ENCODE measurements at regions not wholly inside any gene's neighbourhood (a gene's known extent, or its start where the extent isn't known, plus 50 kb on each side); places are given as distances from the start of the nearest gene placed in this dataset.

DNA sequence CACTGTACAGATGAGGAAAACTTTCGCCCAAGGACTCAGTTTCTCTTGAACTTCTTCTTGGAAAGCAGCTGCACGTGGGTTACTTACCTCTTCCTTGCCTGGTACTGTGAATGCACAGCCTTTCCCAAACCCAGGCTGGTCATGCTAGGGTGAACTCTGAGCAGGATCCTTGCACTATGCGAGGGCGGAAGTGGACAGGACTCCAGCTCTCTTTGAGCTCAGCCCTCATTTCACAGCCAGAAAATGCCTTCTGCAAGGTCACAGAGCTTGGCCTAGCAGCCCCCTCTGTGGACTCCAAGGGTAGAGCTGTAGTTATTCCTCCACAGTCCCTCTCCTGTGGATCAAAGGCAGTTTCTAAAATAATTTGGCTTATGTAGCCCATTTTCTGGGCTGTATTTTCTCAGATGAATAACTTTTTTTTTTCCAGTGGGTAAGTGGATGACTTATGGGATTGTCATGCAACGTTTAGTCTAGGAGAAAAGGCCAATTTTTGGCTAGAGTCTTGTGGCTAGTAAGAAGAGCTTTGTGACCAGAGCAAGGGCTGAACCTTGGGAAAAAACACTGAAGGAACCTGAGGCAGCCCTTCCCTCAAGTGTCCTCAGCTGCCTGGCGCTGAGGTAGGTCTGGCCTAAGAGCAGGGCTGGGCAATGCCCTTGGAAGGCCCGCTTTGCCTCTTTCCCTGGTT, 172.7 kb downstream of the SCP2D1 start:
- Histone ChIP-seq H3F3A (ENCODE audit: insufficient read depth, low read length, poor library complexity, severe bottlenecking) (no peaks in the 10 kb centered on the region), H3K27ac (ENCODE audit: low read length) (no peak overlapping the region)
- TF ChIP-seq EZH2 (IDR thresholded peaks at IDR 0.05; ENCODE audit: borderline replicate concordance, insufficient read depth, low read length, poor library complexity, severe bottlenecking) (no peak), SMC3 (conservative IDR thresholded peaks at IDR 0.05; ENCODE audit: poor library complexity) (no peak), EP300 (conservative IDR thresholded peaks at IDR 0.05; ENCODE audit: poor library complexity, severe bottlenecking) (no peak), TAF1 (IDR thresholded peaks at IDR 0.05; ENCODE audit: low read depth) (no peak), MXI1 (conservative IDR thresholded peaks at IDR 0.05; ENCODE audit: poor library complexity, severe bottlenecking) (no peak), POLR2AphosphoS5 (IDR thresholded peaks at IDR 0.05) (no peak), RAD21 (conservative IDR thresholded peaks at IDR 0.05) (no peak)
- TF ChIP-seq, protein P1, sequence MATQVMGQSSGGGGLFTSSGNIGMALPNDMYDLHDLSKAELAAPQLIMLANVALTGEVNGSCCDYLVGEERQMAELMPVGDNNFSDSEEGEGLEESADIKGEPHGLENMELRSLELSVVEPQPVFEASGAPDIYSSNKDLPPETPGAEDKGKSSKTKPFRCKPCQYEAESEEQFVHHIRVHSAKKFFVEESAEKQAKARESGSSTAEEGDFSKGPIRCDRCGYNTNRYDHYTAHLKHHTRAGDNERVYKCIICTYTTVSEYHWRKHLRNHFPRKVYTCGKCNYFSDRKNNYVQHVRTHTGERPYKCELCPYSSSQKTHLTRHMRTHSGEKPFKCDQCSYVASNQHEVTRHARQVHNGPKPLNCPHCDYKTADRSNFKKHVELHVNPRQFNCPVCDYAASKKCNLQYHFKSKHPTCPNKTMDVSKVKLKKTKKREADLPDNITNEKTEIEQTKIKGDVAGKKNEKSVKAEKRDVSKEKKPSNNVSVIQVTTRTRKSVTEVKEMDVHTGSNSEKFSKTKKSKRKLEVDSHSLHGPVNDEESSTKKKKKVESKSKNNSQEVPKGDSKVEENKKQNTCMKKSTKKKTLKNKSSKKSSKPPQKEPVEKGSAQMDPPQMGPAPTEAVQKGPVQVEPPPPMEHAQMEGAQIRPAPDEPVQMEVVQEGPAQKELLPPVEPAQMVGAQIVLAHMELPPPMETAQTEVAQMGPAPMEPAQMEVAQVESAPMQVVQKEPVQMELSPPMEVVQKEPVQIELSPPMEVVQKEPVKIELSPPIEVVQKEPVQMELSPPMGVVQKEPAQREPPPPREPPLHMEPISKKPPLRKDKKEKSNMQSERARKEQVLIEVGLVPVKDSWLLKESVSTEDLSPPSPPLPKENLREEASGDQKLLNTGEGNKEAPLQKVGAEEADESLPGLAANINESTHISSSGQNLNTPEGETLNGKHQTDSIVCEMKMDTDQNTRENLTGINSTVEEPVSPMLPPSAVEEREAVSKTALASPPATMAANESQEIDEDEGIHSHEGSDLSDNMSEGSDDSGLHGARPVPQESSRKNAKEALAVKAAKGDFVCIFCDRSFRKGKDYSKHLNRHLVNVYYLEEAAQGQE (IDR thresholded peaks at IDR 0.05; ENCODE audit: borderline replicate concordance), result no peak
- TF ChIP-seq, protein P2, sequence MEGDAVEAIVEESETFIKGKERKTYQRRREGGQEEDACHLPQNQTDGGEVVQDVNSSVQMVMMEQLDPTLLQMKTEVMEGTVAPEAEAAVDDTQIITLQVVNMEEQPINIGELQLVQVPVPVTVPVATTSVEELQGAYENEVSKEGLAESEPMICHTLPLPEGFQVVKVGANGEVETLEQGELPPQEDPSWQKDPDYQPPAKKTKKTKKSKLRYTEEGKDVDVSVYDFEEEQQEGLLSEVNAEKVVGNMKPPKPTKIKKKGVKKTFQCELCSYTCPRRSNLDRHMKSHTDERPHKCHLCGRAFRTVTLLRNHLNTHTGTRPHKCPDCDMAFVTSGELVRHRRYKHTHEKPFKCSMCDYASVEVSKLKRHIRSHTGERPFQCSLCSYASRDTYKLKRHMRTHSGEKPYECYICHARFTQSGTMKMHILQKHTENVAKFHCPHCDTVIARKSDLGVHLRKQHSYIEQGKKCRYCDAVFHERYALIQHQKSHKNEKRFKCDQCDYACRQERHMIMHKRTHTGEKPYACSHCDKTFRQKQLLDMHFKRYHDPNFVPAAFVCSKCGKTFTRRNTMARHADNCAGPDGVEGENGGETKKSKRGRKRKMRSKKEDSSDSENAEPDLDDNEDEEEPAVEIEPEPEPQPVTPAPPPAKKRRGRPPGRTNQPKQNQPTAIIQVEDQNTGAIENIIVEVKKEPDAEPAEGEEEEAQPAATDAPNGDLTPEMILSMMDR (IDR thresholded peaks at IDR 0.05; ENCODE audit: poor library complexity, severe bottlenecking), result no peak

DNA sequence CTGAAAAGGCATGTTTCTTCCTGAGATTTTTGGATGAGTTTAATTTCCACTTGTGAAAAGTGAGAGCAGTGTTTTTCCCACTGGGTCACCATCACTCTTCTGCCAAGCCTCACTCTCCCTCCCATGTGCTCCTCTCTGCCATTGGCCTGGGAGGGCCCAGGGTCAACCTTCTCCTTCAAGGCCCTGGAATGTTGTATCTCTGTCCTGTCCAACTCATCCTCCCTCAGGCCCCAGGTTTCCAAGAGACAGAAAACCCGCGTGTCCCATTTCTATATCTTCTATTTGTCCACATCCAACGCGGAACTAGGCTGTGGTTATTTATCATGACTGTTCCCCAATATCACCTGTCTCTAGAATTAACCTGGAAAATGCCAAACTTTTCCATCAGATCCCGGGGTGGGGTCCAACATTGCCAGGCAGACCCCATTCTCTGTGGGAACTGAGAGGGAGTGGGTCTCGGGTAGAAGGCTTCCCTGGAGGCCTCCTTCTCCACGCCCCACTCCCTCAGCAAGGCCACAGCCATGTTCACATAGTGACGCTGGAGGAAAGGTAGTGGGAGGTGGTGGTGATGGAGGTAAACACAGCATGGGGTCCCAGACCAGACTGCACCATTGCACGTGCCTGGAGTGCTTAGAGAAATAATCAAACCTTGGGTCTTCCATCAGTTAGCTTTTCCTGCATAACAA, 173.5 kb downstream of the SCP2D1 start:
- no peak for TF ChIP-seq RAD21 (conservative IDR thresholded peaks at IDR 0.05)

More for the DNA sequence above, 172.7 kb downstream of the SCP2D1 start:
- Histone ChIP-seq H3K27me3 (ENCODE audit: insufficient read depth, low read depth, low read length) (no peaks in the 10 kb centered on the region), H3K36me3 (ENCODE audit: insufficient read depth, low read length) (no peaks in the 10 kb centered on the region), H2AFZ (ENCODE audit: low read depth, low read length) (no peak overlapping the region), H3K9me2 (ENCODE audit: insufficient read depth, low read length) (no peaks in the 10 kb centered on the region), H3K79me2 (replicated peaks; ENCODE audit: insufficient read depth, low read length) (no peaks in the 10 kb centered on the region), H3K9ac (ENCODE audit: low read length) (no peak overlapping the region), H4K20me1 (ENCODE audit: insufficient read depth) (no peaks in the 10 kb centered on the region), H3K4me2 (ENCODE audit: low read length) (no peak overlapping the region), H3K9me3 (ENCODE audit: low read length) (no peaks in the 10 kb centered on the region), H3K4me3 (ENCODE audit: low read length) (no peak overlapping the region)

More for the DNA sequence above, 173.5 kb downstream of the SCP2D1 start:
- H3K4me3 ChIP-seq (ENCODE audit: low read length), result no peak overlapping the region
- no peak overlapping the region for H2AFZ ChIP-seq (ENCODE audit: low read depth, low read length)
- H3K79me2 ChIP-seq (replicated peaks; ENCODE audit: insufficient read depth, low read length), result no peaks in the 10 kb centered on the region
- no peaks in the 10 kb centered on the region for H3K9me2 ChIP-seq (ENCODE audit: insufficient read depth, low read length)
- no peaks in the 10 kb centered on the region for H4K20me1 ChIP-seq (ENCODE audit: insufficient read depth)
- no peak overlapping the region for H3K4me2 ChIP-seq (ENCODE audit: low read length)
- no peaks in the 10 kb centered on the region for H3F3A ChIP-seq (ENCODE audit: insufficient read depth, low read length, poor library complexity, severe bottlenecking)
- no peak overlapping the region for H3K27ac ChIP-seq (ENCODE audit: low read length)
- no peaks in the 10 kb centered on the region for H3K36me3 ChIP-seq (ENCODE audit: insufficient read depth, low read length)
- H3K9me3 ChIP-seq (ENCODE audit: low read length), result no peaks in the 10 kb centered on the region
- H3K9ac ChIP-seq (ENCODE audit: low read length), result no peak overlapping the region
- H3K27me3 ChIP-seq (ENCODE audit: insufficient read depth, low read depth, low read length), result no peaks in the 10 kb centered on the region

Measured in neural cell (in vitro differentiated cells).